ENCODE measurements at regions not wholly inside any gene's neighbourhood (a gene's known extent, or its start where the extent isn't known, plus 50 kb on each side); places are given as distances from the start of the nearest gene placed in this dataset.

GRCh38 chr6:131381052-131381708, 191.8 kb upstream of the ARG1 start:
- Histone ChIP-seq H3K9me3 (no peaks in the 10 kb centered on the region), H3K4me3 (ENCODE audit: low read depth, low read length) (no peak overlapping the region), H3K27me3 (no peaks in the 10 kb centered on the region), H3K36me3 (no peaks in the 10 kb centered on the region), H3K4me1 (no peaks in the 10 kb centered on the region)
- no peak for DNase-seq
- TF ChIP-seq, protein P1, sequence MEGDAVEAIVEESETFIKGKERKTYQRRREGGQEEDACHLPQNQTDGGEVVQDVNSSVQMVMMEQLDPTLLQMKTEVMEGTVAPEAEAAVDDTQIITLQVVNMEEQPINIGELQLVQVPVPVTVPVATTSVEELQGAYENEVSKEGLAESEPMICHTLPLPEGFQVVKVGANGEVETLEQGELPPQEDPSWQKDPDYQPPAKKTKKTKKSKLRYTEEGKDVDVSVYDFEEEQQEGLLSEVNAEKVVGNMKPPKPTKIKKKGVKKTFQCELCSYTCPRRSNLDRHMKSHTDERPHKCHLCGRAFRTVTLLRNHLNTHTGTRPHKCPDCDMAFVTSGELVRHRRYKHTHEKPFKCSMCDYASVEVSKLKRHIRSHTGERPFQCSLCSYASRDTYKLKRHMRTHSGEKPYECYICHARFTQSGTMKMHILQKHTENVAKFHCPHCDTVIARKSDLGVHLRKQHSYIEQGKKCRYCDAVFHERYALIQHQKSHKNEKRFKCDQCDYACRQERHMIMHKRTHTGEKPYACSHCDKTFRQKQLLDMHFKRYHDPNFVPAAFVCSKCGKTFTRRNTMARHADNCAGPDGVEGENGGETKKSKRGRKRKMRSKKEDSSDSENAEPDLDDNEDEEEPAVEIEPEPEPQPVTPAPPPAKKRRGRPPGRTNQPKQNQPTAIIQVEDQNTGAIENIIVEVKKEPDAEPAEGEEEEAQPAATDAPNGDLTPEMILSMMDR (IDR thresholded peaks at IDR 0.05; ENCODE audit: low read depth, low read length): no peak

- Histone ChIP-seq H3K9me3 (no peaks in the 10 kb centered on the region), H3K4me3 (ENCODE audit: low read depth, low read length) (no peak overlapping the region), H3K27me3 (no peaks in the 10 kb centered on the region), H3K4me1 (no peaks in the 10 kb centered on the region), H3K36me3 (no peaks in the 10 kb centered on the region)
- TF ChIP-seq, protein P1 (IDR thresholded peaks at IDR 0.05; ENCODE audit: low read depth, low read length): no peak
- no peak for DNase-seq
These were observed 191.3 kb upstream of the ARG1 start for GRCh38 chr6:131381709-131382093.

GRCh38 chr6:131382631-131383030, 190.4 kb upstream of the ARG1 start:
- no peaks in the 10 kb centered on the region for H3K36me3 ChIP-seq
- H3K27me3 ChIP-seq: no peaks in the 10 kb centered on the region
- TF ChIP-seq, protein P1 (IDR thresholded peaks at IDR 0.05; ENCODE audit: low read depth, low read length): no peak
- H3K4me1 ChIP-seq: no peaks in the 10 kb centered on the region
- H3K4me3 ChIP-seq (ENCODE audit: low read depth, low read length): no peak overlapping the region
- DNase-seq: no peak
- no peaks in the 10 kb centered on the region for H3K9me3 ChIP-seq

GRCh38 chr6:131383421-131384411, 189.3 kb upstream of the ARG1 start:
- Histone ChIP-seq H3K36me3 (no peaks in the 10 kb centered on the region), H3K9me3 (no peaks in the 10 kb centered on the region), H3K27me3 (no peaks in the 10 kb centered on the region), H3K4me1 (no peaks in the 10 kb centered on the region), H3K4me3 (ENCODE audit: low read depth, low read length) (no peak overlapping the region)
- TF ChIP-seq, protein P1 (IDR thresholded peaks at IDR 0.05; ENCODE audit: low read depth, low read length): no peak
- DNase-seq: no peak

DNA sequence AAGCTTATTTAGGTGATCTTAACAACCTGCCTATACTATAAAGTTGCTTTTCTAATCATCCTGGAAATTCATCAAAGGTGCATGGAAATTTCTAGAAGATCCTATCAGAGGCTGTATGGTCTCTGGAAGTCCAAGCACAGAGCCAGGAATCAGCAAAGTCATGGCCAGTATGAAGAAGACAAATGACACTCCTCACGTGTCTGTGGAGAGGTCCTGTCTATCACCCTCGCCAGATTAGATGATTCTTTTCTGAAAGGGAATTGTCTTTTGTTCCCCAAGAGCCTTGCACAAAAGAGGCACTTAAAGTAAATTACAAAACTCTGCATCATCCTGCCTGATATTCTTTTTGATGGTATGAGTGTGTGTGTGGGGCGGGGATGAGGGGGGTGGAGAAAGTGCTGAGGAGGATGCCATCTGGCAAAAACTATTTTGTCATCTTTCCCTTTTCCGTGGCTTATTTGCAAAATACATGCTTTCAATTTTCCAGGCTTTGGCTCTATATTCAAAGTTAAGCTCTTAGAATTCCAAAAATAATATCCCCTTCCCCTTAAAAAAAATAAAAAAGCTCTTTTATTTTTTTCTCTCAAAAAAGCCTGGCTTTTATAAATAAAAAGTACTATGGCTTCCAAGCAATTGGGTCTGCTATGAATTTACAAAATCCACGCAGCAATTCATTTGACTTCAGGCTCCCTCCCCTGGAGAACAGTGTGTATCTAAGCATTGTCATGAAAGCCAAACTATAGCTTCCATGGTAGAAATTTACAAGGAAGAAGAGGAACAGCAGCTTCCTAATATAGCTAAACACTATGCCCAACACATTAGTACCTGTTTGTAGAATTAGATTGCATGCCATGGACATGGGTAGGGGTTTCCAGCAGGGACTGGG, 185.2 kb upstream of the ARG1 start:
- Histone ChIP-seq H3K9me3 (no peaks in the 10 kb centered on the region), H3K27me3 (no peaks in the 10 kb centered on the region), H3K4me1 (no peaks in the 10 kb centered on the region), H3K4me3 (ENCODE audit: low read depth, low read length) (no peak overlapping the region), H3K36me3 (no peaks in the 10 kb centered on the region)
- no peak for DNase-seq
- TF ChIP-seq, protein P1 (IDR thresholded peaks at IDR 0.05; ENCODE audit: low read depth, low read length): no peak

Measured in BE2C (cell line).